GM12874 (cell line): ENCODE measurements at regions not wholly inside any gene's neighbourhood (a gene's known extent, or its start where the extent isn't known, plus 50 kb on each side); places are given as distances from the start of the nearest gene placed in this dataset.

ENCODE experiments used
- TF ChIP-seq, protein P1 (sequence below): IDR thresholded peaks from 2 replicates; pipeline ENCODE4 v1.5.1; 2011; ENCODE audit warnings: low read depth, mild to moderate bottlenecking, control low read depth, low read length, moderate library complexity; ENCODE audit not compliant: insufficient read depth

DNA sequence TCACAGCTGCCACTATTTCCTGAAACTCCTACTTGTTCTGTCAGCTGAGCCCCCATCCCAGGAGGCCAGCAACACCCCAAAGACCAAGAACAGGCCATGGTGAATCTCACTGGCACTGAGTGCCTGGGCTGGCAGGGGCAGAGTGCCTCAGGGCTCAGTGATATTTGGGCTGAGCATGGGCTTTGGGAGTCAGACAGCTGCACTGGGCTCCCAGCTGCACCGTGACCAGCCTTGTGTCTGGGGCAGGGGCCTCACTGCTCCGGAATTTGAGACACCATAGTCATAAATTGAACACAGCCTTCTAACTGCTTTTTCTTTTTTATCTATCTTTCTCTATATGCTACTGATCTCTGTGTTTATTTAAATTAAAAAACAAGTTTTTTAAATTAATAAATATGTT lies 1744.2 kb downstream of the TP53TG3F start:
- TF ChIP-seq, protein P1, sequence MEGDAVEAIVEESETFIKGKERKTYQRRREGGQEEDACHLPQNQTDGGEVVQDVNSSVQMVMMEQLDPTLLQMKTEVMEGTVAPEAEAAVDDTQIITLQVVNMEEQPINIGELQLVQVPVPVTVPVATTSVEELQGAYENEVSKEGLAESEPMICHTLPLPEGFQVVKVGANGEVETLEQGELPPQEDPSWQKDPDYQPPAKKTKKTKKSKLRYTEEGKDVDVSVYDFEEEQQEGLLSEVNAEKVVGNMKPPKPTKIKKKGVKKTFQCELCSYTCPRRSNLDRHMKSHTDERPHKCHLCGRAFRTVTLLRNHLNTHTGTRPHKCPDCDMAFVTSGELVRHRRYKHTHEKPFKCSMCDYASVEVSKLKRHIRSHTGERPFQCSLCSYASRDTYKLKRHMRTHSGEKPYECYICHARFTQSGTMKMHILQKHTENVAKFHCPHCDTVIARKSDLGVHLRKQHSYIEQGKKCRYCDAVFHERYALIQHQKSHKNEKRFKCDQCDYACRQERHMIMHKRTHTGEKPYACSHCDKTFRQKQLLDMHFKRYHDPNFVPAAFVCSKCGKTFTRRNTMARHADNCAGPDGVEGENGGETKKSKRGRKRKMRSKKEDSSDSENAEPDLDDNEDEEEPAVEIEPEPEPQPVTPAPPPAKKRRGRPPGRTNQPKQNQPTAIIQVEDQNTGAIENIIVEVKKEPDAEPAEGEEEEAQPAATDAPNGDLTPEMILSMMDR, result no peak

GRCh38 chr16:35207059-35207999 lies 1747.9 kb downstream of the TP53TG3F start:
- TF ChIP-seq, protein P1, result no peak

DNA sequence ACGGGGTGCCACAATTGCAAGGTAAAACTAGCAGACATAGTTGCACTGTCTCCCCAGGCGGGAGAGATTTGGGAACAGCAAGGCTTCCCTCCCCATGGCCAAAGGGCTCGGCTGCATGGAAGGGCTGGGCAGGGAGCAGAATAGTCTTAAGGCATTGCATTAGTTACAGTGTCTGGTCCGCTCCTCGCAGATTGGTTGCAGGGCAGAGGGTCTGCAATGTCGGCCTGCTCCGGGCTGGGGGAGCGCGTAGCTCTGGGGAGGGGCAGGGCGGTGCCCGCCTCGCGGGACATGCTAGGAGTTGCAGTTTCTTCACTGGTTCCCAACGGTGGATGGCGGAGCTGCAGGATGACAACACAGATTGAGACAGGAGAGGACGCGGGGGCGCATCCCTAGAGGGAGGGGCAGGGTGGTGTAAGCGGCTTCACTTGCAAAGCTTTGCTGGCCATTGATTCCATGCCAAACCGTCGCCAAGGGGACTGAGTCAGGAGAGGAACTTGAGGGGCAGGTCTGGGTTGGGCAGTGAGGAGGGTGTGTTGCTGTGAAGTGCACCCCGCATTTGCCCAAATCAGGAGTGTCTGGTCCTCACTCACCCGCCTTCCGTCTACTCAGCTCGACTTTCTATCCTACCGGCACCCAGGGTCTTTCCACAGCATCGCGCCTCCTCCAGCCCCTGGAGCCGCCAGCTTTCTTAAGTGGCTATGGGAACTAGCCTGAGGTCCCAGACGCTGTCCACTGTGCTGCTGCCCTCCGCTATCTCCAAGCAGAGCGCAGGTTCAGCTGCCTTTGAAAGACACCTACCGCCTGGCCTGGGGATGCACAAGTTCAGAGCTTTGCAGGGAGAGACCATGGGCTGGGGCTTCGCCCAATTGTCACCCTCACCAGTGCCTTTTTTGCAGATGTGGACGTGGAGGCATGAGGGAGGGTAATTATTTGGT lies 1748.9 kb downstream of the TP53TG3F start:
- TF ChIP-seq, protein P1, result no peak

DNA sequence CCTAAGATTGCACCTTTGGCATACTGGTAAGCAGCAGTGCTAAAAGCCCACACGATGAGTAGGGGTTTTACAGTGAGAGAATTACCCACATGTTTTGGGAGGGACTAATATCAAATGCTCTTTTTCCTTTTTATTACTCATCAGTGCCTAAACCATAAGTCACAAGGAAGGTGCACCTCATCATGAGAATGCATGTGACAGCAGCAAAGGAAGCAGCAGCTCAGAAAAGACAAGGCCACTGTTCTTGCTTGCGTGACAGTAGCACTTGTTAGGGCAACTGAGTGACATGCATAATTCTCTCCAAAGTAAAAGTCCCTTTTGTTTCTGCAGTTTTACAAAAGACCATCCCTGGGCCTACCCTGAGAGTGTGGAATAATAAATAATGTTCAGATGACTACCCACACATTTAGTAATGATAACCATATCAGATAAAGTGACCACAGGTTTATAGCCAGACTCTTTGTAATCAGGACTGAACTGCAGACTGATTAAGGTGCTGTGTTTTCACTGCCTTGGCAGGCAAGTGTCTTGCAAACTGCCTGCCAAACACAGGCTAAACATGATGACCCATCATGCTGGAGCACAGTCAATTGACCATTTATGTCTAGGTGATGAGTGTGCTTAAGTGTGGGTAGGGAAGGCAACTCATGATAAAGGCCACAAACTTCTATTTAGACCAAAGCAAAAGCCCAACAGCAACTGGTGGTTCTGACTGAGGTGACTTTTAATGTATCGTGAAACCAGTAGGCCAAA lies 1751.4 kb downstream of the TP53TG3F start:
- TF ChIP-seq, protein P1, result no peak

GRCh38 chr16:35214840-35215239 lies 1755.4 kb downstream of the TP53TG3F start:
- TF ChIP-seq, protein P1, result no peak

GRCh38 chr16:35215287-35215686 lies 1755.9 kb downstream of the TP53TG3F start:
- TF ChIP-seq, protein P1, result no peak
